PC-3 (cell line): ENCODE measurements at regions not wholly inside any gene's neighbourhood (a gene's known extent, or its start where the extent isn't known, plus 50 kb on each side); places are given as distances from the start of the nearest gene placed in this dataset.

Source experiments
- ATAC-seq: fragments of 200-7000 bp; cut with Tn5 transposase; 2 replicates; pipeline ENCODE4 v1.9.1; 2020; ENCODE audit warnings: mild to moderate bottlenecking, moderate library complexity
- BruUV-seq: library from RNA; stranded (reverse); fragments of 400-500 nt; replicated peaks from 2 replicates; lab custom pipeline; 2021; lab: Mats Ljungman, UMichigan
- CTCF ChIA-PET: fragments of 300-600 bp; sonication (Branson Sonifier 250); formaldehyde crosslinking; loops from one replicate; lab custom pipeline; 2022; ENCODE audit warnings: antibody characterized with exemption; lab: Charles Lee
- POLR2A ChIA-PET: fragments of 300-600 bp; sonication (Branson Sonifier 250); formaldehyde crosslinking; loops from one replicate; lab custom pipeline; 2022; ENCODE audit warnings: antibody characterized with exemption; ENCODE audit not compliant: unreplicated experiment; lab: Charles Lee
- DNase-seq: peaks from one replicate; pipeline ENCODE4 v3.0.0-alpha.2; 2015
- H2AFZ ChIP-seq: fragments of 300-600 bp; sonication (generic); 2 replicates; pipeline ENCODE4 v1.6.0; 2016; ENCODE audit warnings: antibody characterized with exemption, low read length
- H3F3A ChIP-seq: fragments of 300-600 bp; sonication (generic); one replicate; pipeline ENCODE4 v1.6.0; 2017; ENCODE audit warnings: antibody characterized with exemption, low read length, control low read depth, mild to moderate bottlenecking; ENCODE audit not compliant: unreplicated experiment
- H3K27ac ChIP-seq: fragments of 300-600 bp; sonication (generic); 2 replicates; pipeline ENCODE4 v1.5.1; 2016; ENCODE audit warnings: mild to moderate bottlenecking, low read length
- H3K27me3 ChIP-seq: fragments of 300-600 bp; sonication (generic); 2 replicates; pipeline ENCODE4 v1.6.1; 2016; ENCODE audit warnings: low read length, mixed read lengths
- H3K36me3 ChIP-seq: fragments of 300-600 bp; sonication (generic); 2 replicates; pipeline ENCODE4 v1.6.1; 2016; ENCODE audit warnings: low read depth, mixed run types, low read length, mixed read lengths
- H3K4me1 ChIP-seq: fragments of 300-600 bp; sonication (generic); 2 replicates; pipeline ENCODE4 v1.5.1; 2016; ENCODE audit warnings: low read length; ENCODE audit not compliant: insufficient read depth
- H3K4me2 ChIP-seq: fragments of 300-600 bp; sonication (generic); 2 replicates; pipeline ENCODE4 v1.6.0; 2016; ENCODE audit warnings: low read length
- H3K4me3 ChIP-seq: fragments of 300-600 bp; sonication (generic); 2 replicates; pipeline ENCODE4 v1.5.1; 2016; ENCODE audit warnings: mild to moderate bottlenecking, low read length, mixed read lengths
- H3K79me2 ChIP-seq: fragments of 300-600 bp; sonication (generic); 2 replicates; pipeline ENCODE4 v1.6.1; 2017; ENCODE audit warnings: low read length, mixed read lengths
- H3K9ac ChIP-seq: fragments of 300-600 bp; sonication (generic); 2 replicates; pipeline ENCODE4 v1.6.0; 2016; ENCODE audit warnings: mild to moderate bottlenecking, low read length
- H3K9me2 ChIP-seq: fragments of 300-600 bp; sonication (generic); replicated peaks from 2 replicates; pipeline ENCODE4 v1.6.1; 2016; ENCODE audit warnings: mixed run types, low read length, mixed read lengths
- H3K9me3 ChIP-seq: fragments of 300-600 bp; sonication (generic); 2 replicates; pipeline ENCODE4 v1.6.1; 2016; ENCODE audit warnings: low read length, mixed read lengths
- H4K20me1 ChIP-seq: fragments of 300-600 bp; sonication (generic); 2 replicates; pipeline ENCODE4 v1.6.1; 2016; ENCODE audit warnings: low read length, mixed read lengths
- CTCF ChIP-seq: fragments of 300-600 bp; sonication (generic); conservative IDR thresholded peaks from 2 replicates; pipeline ENCODE4 v1.5.1; 2017; ENCODE audit warnings: antibody characterized with exemption, low read depth, mild to moderate bottlenecking, low read length
- EZH2 ChIP-seq: fragments of 300-600 bp; sonication (generic); IDR thresholded peaks from one replicate; pipeline ENCODE4 v1.6.1; 2017; ENCODE audit warnings: antibody characterized with exemption, mild to moderate bottlenecking, low read length; ENCODE audit not compliant: unreplicated experiment
- EZH2phosphoT487 ChIP-seq: fragments of 300-600 bp; sonication (generic); IDR thresholded peaks from 2 replicates; pipeline ENCODE4 v1.6.1; 2018; ENCODE audit warnings: mild to moderate bottlenecking, antibody characterized with exemption, low read length, borderline replicate concordance
- intact Hi-C: fragments of 100-400 bp; cut with micrococcal nuclease; formaldehyde crosslinking; loops from 2 replicates; pipeline ENCODE4 v1.9.0; 2023

GRCh38 chr20:55446301-55446700 is 559.0 kb downstream of the CBLN4 start:
- no peaks in the 10 kb centered on the region for H3K36me3 ChIP-seq
- DNase-seq (no peak), ATAC-seq (no peak)
- H3K9me3 ChIP-seq = peaks cover 32% of the 10 kb centered on the region; the same call in 1 of the 2 replicates
- ChIA-PET CTCF (no interaction called here), POLR2A (no interaction called here)
- no peaks in the 10 kb centered on the region for H3K9me2 ChIP-seq
- H3F3A ChIP-seq = no peaks in the 10 kb centered on the region
- no peaks in the 10 kb centered on the region for H3K4me1 ChIP-seq
- H3K4me2 ChIP-seq = no peak overlapping the region
- H4K20me1 ChIP-seq = no peaks in the 10 kb centered on the region
- intact Hi-C loops = no loop called here
- H3K27ac ChIP-seq = no peak overlapping the region
- H3K9ac ChIP-seq = no peak overlapping the region
- no peak overlapping the region for H3K4me3 ChIP-seq
- H2AFZ ChIP-seq = no peak overlapping the region
- TF ChIP-seq CTCF = no peak
- no peak for TF ChIP-seq EZH2phosphoT487
- no peak for TF ChIP-seq EZH2
- no TSS peak for BruUV-seq
- H3K79me2 ChIP-seq = no peaks in the 10 kb centered on the region
- no peaks in the 10 kb centered on the region for H3K27me3 ChIP-seq

GRCh38 chr20:55439070-55439469 is 566.2 kb downstream of the CBLN4 start:
- Histone ChIP-seq H3K27me3 (0 out of 2 replicates have a peak, but pooled peaks cover 3% of the 10 kb centered on the region), H3K36me3 (no peaks in the 10 kb centered on the region), H3K9me2 (no peaks in the 10 kb centered on the region), H3K9ac (no peak overlapping the region), H3K9me3 (no peaks in the 10 kb centered on the region), H3K79me2 (no peaks in the 10 kb centered on the region), H4K20me1 (no peaks in the 10 kb centered on the region), H3K27ac (no peak overlapping the region), H3K4me2 (no peak overlapping the region), H3K4me1 (no peaks in the 10 kb centered on the region), H3F3A (no peaks in the 10 kb centered on the region), H3K4me3 (no peak overlapping the region), H2AFZ (no peak overlapping the region)
- BruUV-seq = no TSS peak
- no peak for ATAC-seq
- ChIA-PET POLR2A (no interaction called here), CTCF (no interaction called here)
- no peak for DNase-seq
- TF ChIP-seq EZH2phosphoT487 (no peak), CTCF (no peak), EZH2 (no peak)
- intact Hi-C loops = no loop called here

DNA sequence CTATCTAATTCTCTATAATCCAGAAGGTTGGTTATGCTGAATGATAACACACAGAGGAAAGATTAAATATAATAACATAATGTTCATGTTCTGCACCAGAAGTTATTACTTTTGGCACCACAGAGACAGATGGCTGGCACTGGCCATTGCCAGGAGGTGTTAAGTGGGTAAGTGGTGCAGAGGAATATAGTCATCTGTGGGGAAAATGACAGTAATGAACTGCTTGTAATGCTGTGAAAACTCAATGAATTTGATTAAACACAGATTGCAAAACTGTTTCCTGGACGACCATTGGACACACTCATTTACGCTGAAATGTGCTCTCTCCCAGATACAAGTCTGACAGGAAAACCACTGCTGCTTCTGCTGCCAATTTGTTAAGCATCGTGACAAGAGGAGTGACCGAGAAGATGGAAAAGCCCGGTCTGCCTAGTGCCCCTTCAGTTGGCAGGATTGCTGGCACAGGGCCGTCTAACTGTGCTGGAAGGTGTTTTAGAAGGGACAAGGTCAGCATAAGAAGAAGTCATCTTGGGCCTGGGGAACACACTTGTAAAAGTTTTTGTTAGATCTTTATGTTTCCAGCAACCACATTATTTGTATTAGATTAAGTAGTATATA is 567.4 kb downstream of the CBLN4 start:
- Histone ChIP-seq H2AFZ (no peak overlapping the region), H3K4me2 (no peak overlapping the region), H3K4me1 (no peaks in the 10 kb centered on the region), H3K9ac (no peak overlapping the region), H3K79me2 (no peaks in the 10 kb centered on the region), H3K27ac (no peak overlapping the region), H4K20me1 (no peaks in the 10 kb centered on the region), H3K27me3 (peaks cover 8% of the 10 kb centered on the region; the same call in 1 of the 2 replicates), H3K4me3 (no peak overlapping the region), H3K9me3 (no peaks in the 10 kb centered on the region), H3K9me2 (no peaks in the 10 kb centered on the region), H3F3A (no peaks in the 10 kb centered on the region), H3K36me3 (no peaks in the 10 kb centered on the region)
- ATAC-seq = no peak
- intact Hi-C loops = no loop called here
- no peak for DNase-seq
- ChIA-PET POLR2A (no interaction called here), CTCF (no interaction called here)
- TF ChIP-seq CTCF (no peak), EZH2phosphoT487 (no peak), EZH2 (no peak)
- BruUV-seq = no TSS peak
